ENCODE measurements at regions not wholly inside any gene's neighbourhood (a gene's known extent, or its start where the extent isn't known, plus 50 kb on each side); places are given as distances from the start of the nearest gene placed in this dataset.

GRCh38 chr3:29099296-29099695, 181.6 kb upstream of the RBMS3 start:
- no peak for TF ChIP-seq CTCF (IDR thresholded peaks at IDR 0.05; ENCODE audit: low read depth, low read length)
- no peak for TF ChIP-seq MYC (IDR thresholded peaks at IDR 0.05; ENCODE audit: low read depth, low read length)
- TF ChIP-seq POLR2A (IDR thresholded peaks at IDR 0.05; ENCODE audit: extremely low read depth, insufficient read length), result no peak
